Lung (tissue), 11 donors: ENCODE measurements at regions not wholly inside any gene's neighbourhood (a gene's known extent, or its start where the extent isn't known, plus 50 kb on each side); places are given as distances from the start of the nearest gene placed in this dataset.

Experiments
- ATAC-seq: fragments of 200-7000 bp; cut with Tn5 transposase; one replicate; pipeline ENCODE4 v1.9.1; 2020; ENCODE audit warnings: moderate number of reproducible peaks; ENCODE audit not compliant: insufficient read depth, low FRiP score
- DNase-seq, 3 donors: peaks; one replicate each; pipeline ENCODE4 v3.0.0-alpha.2; 2013 to 2017
- H3K27ac ChIP-seq, 2 donors: one replicate each; pipeline ENCODE4 v1.5.1; 2013; ENCODE audit warnings: mild to moderate bottlenecking in 2 of 2, moderate library complexity in 2 of 2, control low read depth in 1 of 2, inconsistent platforms in 1 of 2, low read depth in 1 of 2, low read length in 1 of 2
- H3K27me3 ChIP-seq, 3 donors: one replicate each; pipeline ENCODE4 v1.5.1; 2013; ENCODE audit warnings: low read length in 2 of 3; ENCODE audit not compliant: control insufficient read depth in 3 of 3, insufficient read depth in 3 of 3
- H3K36me3 ChIP-seq, 4 donors: one replicate each; pipeline ENCODE4 v1.5.1; 2013; ENCODE audit warnings: low read length in 4 of 4, mild to moderate bottlenecking in 1 of 4, moderate library complexity in 1 of 4; ENCODE audit not compliant: control insufficient read depth in 4 of 4, insufficient read depth in 4 of 4
- H3K4me1 ChIP-seq, 5 donors: one replicate each; pipeline ENCODE4 v1.5.1; 2013; ENCODE audit warnings: low read length in 5 of 5, mild to moderate bottlenecking in 2 of 5, moderate library complexity in 1 of 5; ENCODE audit not compliant: control insufficient read depth in 5 of 5, insufficient read depth in 5 of 5
- H3K4me3 ChIP-seq: one replicate; pipeline ENCODE4 v1.5.1; 2013; ENCODE audit warnings: mild to moderate bottlenecking, control low read depth, moderate library complexity
- H3K9ac ChIP-seq, 2 donors: one replicate each; pipeline ENCODE4 v1.5.1; 2013; ENCODE audit warnings: low read length in 2 of 2, control low read depth in 1 of 2; ENCODE audit not compliant: insufficient read depth in 1 of 2
- H3K9me3 ChIP-seq, 4 donors: one replicate each; pipeline ENCODE4 v1.5.1; 2013; ENCODE audit warnings: low read length in 3 of 4, mild to moderate bottlenecking in 1 of 4, moderate library complexity in 1 of 4; ENCODE audit not compliant: control insufficient read depth in 4 of 4, insufficient read depth in 3 of 4
- CTCF ChIP-seq: IDR thresholded peaks from 2 replicates; pipeline ENCODE4 v1.5.1; 2012; ENCODE audit warnings: mild to moderate bottlenecking; ENCODE audit errors: control extremely low read depth, extremely low read depth
- WGBS, 2 donors: extraction: QIAGEN DNeasy Blood & Tissue Kit; methylation state at CpG; one replicate each; pipeline ENCODE4 v1.1.7; 2013; 5-methylcytosine and 5-hydroxymethylcytosine counted together
- donor health status: control.
- donor health status: control.
- donor health status: Bipolar disorder and iron deficiency.
- donor health status: healthy.
- donor health status: DM: yes; HTN: yes; CAD: no.

- Histone ChIP-seq H3K27me3 (peaks cover 0 to 3% (median 0%) of the 10 kb centered on the region in 3 donors), H3K36me3 (no peaks in the 10 kb centered on the region), H3K9me3 (no peaks in the 10 kb centered on the region), H3K4me1 (no peaks in the 10 kb centered on the region), H3K4me3 (no peak overlapping the region), H3K9ac (no peak overlapping the region), H3K27ac (no peak overlapping the region)
- ATAC-seq (no peak), DNase-seq (no peak)
- no peak for TF ChIP-seq CTCF
- WGBS, 2 donors: 76 to 88% methylated on average over 9 of the region's 9 CpGs
Measured at GRCh38 chr16:17759451-17760390, 289.0 kb upstream of the XYLT1 start.

GRCh38 chr16:17757808-17758207, 287.0 kb upstream of the XYLT1 start:
- H3K4me1 ChIP-seq: no peaks in the 10 kb centered on the region
- H3K27ac ChIP-seq: no peak overlapping the region
- H3K4me3 ChIP-seq: no peak overlapping the region
- DNase-seq (no peak), ATAC-seq (no peak)
- 42 to 58% methylated on average over 4 of the region's 4 CpGs for WGBS, 2 donors
- H3K9me3 ChIP-seq: peaks cover 0 to 2% (median under 1%) of the 10 kb centered on the region in 4 donors
- no peaks in the 10 kb centered on the region for H3K36me3 ChIP-seq
- TF ChIP-seq CTCF: no peak
- H3K9ac ChIP-seq: no peak overlapping the region
- peaks cover 0 to 6% (median 0%) of the 10 kb centered on the region in 3 donors for H3K27me3 ChIP-seq

- Histone ChIP-seq H3K9ac (no peak overlapping the region), H3K4me3 (no peak overlapping the region), H3K4me1 (no peaks in the 10 kb centered on the region), H3K9me3 (peaks cover 0 to 2% (median under 1%) of the 10 kb centered on the region in 4 donors), H3K36me3 (no peaks in the 10 kb centered on the region), H3K27ac (no peak overlapping the region), H3K27me3 (peaks cover 0 to 3% (median 0%) of the 10 kb centered on the region in 3 donors)
- WGBS, 2 donors: 78 to 85% methylated on average over 1 of the region's 1 CpG
- no peak for DNase-seq
- ATAC-seq: no peak
- no peak for TF ChIP-seq CTCF
Measured at GRCh38 chr16:17755158-17755557, 284.4 kb upstream of the XYLT1 start.
